ENCODE measurements at regions not wholly inside any gene's neighbourhood (a gene's known extent, or its start where the extent isn't known, plus 50 kb on each side); places are given as distances from the start of the nearest gene placed in this dataset.

- Mint-ChIP-seq H3K4me1 (no peaks in the 10 kb centered on the region), H3K27me3 (ENCODE audit: low read depth) (no peaks in the 10 kb centered on the region), H3K27ac (no peak overlapping the region), H3K9me3 (peaks cover 15% of the 10 kb centered on the region), H3K4me3 (no peak overlapping the region), H3K36me3 (peaks cover 2% of the 10 kb centered on the region)
- DNase-seq (ENCODE audit: low spot score in 2 of 2, unreplicated experiment in 2 of 2): no peak
- no peak for TF ChIP-seq CTCF (IDR thresholded peaks at IDR 0.05; ENCODE audit: unreplicated experiment)
Measured at GRCh38 chr7:18096087-18096486, 68.4 kb upstream of the PRPS1L1 start.

GRCh38 chr7:18102576-18102975, 74.9 kb upstream of the PRPS1L1 start:
- Mint-ChIP-seq H3K36me3 (peaks cover 11% of the 10 kb centered on the region), H3K27me3 (ENCODE audit: low read depth) (no peaks in the 10 kb centered on the region), H3K27ac (no peak overlapping the region), H3K4me1 (peaks cover 5% of the 10 kb centered on the region), H3K9me3 (peaks cover 34% of the 10 kb centered on the region), H3K4me3 (no peak overlapping the region)
- TF ChIP-seq CTCF (IDR thresholded peaks at IDR 0.05; ENCODE audit: unreplicated experiment): no peak
- DNase-seq (ENCODE audit: low spot score in 2 of 2, unreplicated experiment in 2 of 2): no peak

- peaks cover 10% of the 10 kb centered on the region for H3K4me1 Mint-ChIP-seq
- H3K36me3 Mint-ChIP-seq: peaks cover 11% of the 10 kb centered on the region
- H3K27ac Mint-ChIP-seq: no peak overlapping the region
- no peak for TF ChIP-seq CTCF (IDR thresholded peaks at IDR 0.05; ENCODE audit: unreplicated experiment)
- no peak overlapping the region for H3K4me3 Mint-ChIP-seq
- H3K27me3 Mint-ChIP-seq (ENCODE audit: low read depth): no peaks in the 10 kb centered on the region
- H3K9me3 Mint-ChIP-seq: peaks cover 34% of the 10 kb centered on the region
- DNase-seq (ENCODE audit: low spot score in 2 of 2, unreplicated experiment in 2 of 2): no peak
Measured at GRCh38 chr7:18103436-18104218, 76.0 kb upstream of the PRPS1L1 start.

- no peak overlapping the region for H3K4me3 Mint-ChIP-seq
Measured at GRCh38 chr7:18109762-18110161, 82.1 kb upstream of the PRPS1L1 start.

GRCh38 chr7:18116661-18117060, 89.0 kb upstream of the PRPS1L1 start:
- H3K36me3 Mint-ChIP-seq: no peaks in the 10 kb centered on the region
- DNase-seq (ENCODE audit: low spot score in 2 of 2, unreplicated experiment in 2 of 2): no peak
- H3K4me1 Mint-ChIP-seq: peaks cover 42% of the 10 kb centered on the region
- no peaks in the 10 kb centered on the region for H3K27me3 Mint-ChIP-seq (ENCODE audit: low read depth)
- H3K9me3 Mint-ChIP-seq: no peaks in the 10 kb centered on the region
- no peak overlapping the region for H3K27ac Mint-ChIP-seq
- no peak for TF ChIP-seq CTCF (IDR thresholded peaks at IDR 0.05; ENCODE audit: unreplicated experiment)
- H3K4me3 Mint-ChIP-seq: no peak overlapping the region

More at GRCh38 chr7:18109762-18110161, 82.1 kb upstream of the PRPS1L1 start:
- no peak for TF ChIP-seq CTCF (IDR thresholded peaks at IDR 0.05; ENCODE audit: unreplicated experiment)
- Mint-ChIP-seq H3K27me3 (ENCODE audit: low read depth) (no peaks in the 10 kb centered on the region), H3K9me3 (peaks cover 26% of the 10 kb centered on the region), H3K4me1 (peaks cover 42% of the 10 kb centered on the region), H3K27ac (peak overlapping the region; percentile 60), H3K36me3 (peaks cover 7% of the 10 kb centered on the region)
- no peak for DNase-seq (ENCODE audit: low spot score in 2 of 2, unreplicated experiment in 2 of 2)
